ENCODE measurements at regions not wholly inside any gene's neighbourhood (a gene's known extent, or its start where the extent isn't known, plus 50 kb on each side); places are given as distances from the start of the nearest gene placed in this dataset.
"Not testable (repeated sequence)": the region's sequence is repeated elsewhere in the genome, so short reads cannot be mapped to it uniquely, and the experiment has no call there.

DNA sequence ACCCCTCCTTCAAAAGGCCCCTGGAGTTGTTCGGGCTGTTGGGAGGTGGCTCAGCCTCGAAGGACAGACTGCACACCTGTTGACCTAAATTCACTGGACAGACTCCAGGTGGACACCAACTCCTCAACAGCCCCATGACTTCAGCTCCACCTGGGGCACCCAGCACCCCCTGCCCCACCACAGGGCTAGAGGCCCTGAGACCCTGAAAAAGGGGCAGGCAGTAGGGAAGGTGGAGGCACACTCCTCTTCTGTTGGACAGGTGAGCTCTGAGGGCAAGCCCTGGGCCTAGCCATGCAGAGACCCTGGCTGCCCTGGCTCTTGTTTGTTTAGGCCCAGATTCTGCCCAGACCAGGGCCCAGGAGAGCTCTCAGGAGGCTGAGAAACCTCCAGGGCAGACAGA, 409.7 kb upstream of the CAMK1G start:
- not testable (repeated sequence) for DNase-seq (ENCODE audit: low spot score)

- DNase-seq (ENCODE audit: low spot score) = no peak
Measured at GRCh38 chr1:209176866-209177430, 406.6 kb upstream of the CAMK1G start.

DNA sequence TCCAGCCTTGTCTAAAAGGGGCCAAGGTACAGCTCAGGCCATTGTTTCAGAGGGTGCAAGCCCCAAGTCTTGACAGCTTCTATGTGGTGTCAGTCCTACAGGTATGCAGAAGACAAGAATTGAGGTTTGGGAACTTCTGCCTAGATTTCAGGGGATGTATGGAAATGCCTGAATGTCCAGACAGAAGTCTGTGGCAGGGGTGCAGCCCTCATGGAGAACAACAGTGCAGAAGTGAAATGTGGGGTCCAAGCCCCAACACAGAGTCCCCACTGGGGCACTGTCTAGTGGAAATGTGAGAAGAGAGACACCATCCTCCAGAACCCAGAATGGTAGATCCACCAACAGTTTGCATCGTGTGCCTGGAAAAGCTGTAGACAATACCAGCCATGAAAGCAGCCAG, 400.3 kb upstream of the CAMK1G start:
- no peak for DNase-seq (ENCODE audit: low spot score)

DNA sequence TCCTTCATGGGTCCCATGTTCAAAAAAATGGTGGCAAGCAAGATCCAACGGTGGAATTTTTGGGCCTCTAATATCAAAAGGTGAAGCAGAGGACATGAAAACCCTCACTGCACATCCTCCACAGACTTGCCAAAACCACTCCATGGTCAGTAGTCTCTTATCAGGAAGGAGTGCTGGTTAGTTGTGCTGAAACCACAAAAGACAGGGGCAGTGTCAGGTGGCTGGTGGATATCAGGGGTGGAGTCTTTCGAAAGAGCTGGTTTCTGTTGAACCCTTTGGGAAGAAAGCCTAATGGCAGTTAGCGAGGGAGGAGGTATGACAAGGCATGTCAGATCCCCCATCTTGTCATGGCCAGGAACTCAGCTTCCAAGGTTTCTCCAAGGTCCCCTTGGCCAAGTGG, 395.9 kb upstream of the CAMK1G start:
- no peak for DNase-seq (ENCODE audit: low spot score)

GRCh38 chr1:209190591-209191261, 392.8 kb upstream of the CAMK1G start:
- DNase-seq (ENCODE audit: low spot score) = peak; percentile 36

DNA sequence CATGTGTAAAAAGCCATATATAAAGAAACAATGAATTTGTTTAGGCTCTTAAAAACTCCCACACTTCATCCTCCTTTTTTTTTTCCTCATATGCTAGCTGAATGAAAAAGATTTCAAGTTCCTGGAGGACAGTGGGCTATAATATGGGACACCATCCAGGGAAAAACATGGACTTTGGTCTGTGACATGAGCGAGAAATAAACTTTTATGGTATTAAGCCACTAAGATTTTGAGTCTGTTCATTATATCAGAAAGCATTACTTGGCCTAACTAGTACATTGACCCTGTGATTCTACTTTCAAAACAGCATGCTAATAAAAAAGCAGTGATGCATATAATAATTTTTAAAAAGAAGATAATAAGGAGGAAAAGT, 392.3 kb upstream of the CAMK1G start:
- DNase-seq (ENCODE audit: low spot score) = no peak

DNA sequence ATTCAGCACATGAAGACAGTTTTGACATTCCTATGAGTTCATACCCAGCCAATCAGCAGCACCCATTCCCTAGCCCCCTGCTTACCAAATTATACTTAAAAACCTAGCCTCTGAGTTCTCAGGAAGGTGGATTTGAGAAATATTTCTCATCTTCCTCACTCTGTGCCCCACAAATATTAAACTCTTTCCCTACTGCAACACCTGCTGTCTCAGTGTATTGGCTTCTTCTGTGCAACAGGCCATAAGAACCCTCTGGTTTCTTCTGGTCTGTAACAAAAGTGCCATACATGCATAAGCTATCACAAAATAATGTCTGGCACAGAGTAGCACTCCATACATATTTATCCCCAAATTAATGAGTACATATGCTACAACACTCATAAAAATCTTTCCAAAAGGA, 387.4 kb upstream of the CAMK1G start:
- DNase-seq (ENCODE audit: low spot score) = no peak

- DNase-seq (ENCODE audit: low spot score) = no peak
Measured at GRCh38 chr1:209198961-209199750, 384.4 kb upstream of the CAMK1G start.

DNA sequence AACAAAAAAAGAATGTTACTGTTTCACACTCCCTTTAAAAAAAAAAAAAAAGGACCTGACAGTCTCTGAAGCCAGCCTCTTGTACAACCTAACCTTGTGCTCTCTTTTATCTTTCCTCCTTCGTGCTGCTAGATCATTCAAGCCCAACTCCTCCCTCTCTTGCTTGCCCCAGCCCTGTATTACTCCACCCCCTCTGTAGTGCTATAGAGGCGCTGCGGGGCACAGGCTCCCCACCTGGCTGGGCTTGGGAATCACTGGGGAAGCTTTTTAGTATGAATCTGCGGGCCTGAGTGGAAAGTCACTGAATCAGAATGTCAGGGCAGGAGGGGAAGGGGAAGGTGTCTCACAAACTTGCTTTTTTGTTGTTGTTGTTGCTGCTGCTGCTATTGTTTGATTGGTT, 383.7 kb upstream of the CAMK1G start:
- no peak for DNase-seq (ENCODE audit: low spot score)

DNA sequence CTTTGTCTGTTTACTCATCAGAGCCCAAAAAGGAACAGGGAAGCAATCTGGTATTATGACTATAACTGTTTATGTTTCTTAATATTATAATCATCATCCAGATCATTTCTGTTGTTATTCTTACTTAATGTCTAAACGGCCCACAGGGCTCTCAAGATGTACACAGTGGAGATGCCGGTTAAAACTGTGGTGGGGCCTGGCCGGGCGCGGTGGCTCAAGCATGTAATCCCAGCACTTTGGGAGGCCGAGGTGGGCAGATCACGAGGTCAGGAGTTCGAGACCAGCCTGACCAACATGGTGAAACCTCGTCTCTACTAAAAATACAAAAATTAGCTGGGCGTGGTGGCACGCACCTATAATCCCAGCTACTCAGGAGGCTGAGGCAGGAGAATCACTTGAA, 381.2 kb upstream of the CAMK1G start:
- not testable (repeated sequence) for DNase-seq (ENCODE audit: low spot score)

GRCh38 chr1:209202830-209203532, 380.5 kb upstream of the CAMK1G start:
- DNase-seq (ENCODE audit: low spot score) = peak; percentile 30

GRCh38 chr1:209203533-209203895, 380.0 kb upstream of the CAMK1G start:
- no peak for DNase-seq (ENCODE audit: low spot score)

DNA sequence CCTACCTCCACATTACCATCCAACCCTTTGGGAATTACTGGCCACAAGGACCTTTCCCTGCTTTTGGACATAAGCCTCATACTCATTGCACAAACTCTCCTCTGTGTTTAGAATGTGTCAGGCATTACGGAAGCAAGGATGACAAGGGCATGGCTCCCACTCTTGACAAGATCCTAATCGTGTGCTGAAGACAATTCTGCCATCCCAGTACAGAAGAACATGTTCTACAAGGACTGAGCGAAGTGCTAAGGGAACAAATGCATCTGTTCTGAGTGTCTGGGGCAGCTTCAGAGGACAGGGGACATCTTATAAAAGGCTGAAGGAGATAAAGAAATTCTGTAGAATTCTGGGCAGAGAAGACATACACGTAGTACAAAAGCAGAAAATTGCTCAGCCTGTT, 378.5 kb upstream of the CAMK1G start:
- no peak for DNase-seq (ENCODE audit: low spot score)

GRCh38 chr1:209207126-209207700, 376.3 kb upstream of the CAMK1G start:
- DNase-seq (ENCODE audit: low spot score) = no peak

DNA sequence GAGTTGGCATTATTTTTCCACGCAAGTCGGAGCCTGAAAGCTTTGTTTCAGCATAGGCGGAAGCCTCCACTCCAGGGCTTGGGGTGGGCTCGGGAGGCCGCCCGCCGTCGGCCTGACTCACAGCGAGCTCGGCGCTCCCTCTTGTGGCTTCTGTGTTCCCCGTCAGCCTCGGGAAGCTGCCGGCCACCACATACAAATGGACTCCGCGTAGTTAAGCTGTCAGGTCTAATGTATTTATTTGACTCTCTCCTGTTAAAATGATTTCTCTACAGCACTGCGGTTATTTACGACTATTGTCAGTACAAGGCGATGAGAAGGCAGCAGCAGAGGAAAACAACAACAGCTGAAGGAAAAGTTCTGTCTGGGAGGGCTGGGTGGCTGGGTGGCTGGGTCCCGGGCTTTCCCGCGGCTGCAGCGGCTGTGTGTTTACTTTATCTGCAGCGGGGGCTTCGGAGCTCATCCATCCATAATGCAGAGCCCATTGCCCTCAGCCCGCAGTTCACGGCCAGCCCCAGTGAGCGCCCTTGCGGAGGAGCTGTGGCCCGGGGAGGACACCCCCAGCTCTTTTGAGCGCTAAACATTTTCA, 375.7 kb upstream of the CAMK1G start:
- DNase-seq (ENCODE audit: low spot score) = peak; percentile 61

- no peak for DNase-seq (ENCODE audit: low spot score)
Measured at GRCh38 chr1:209208648-209209047, 374.9 kb upstream of the CAMK1G start.

- DNase-seq (ENCODE audit: low spot score) = no peak
Measured at GRCh38 chr1:209213989-209214388, 369.5 kb upstream of the CAMK1G start.

DNA sequence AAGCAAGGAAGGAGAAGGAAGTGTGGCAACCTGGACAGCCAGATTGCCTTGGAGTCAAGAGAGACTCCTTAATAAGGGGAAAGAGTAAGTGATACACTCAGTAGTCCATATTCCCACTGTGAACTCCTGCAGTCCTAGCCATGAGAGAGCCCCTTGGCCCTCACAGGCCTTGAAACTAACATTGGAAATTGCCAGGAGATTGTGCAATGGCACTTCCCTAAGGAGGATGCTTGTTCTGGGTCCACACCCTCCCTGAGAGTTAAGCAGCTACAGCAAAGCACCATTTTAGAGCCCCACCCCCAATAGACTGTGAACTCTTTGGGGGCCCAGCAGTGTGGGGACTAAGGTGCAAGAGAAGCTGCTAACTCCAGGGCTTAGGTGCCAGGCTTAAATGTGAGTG, 367.7 kb upstream of the CAMK1G start:
- no peak for DNase-seq (ENCODE audit: low spot score)

GRCh38 chr1:209218113-209218512, 365.4 kb upstream of the CAMK1G start:
- DNase-seq (ENCODE audit: low spot score) = no peak

- DNase-seq (ENCODE audit: low spot score) = no peak
Measured at GRCh38 chr1:209218981-209219380, 364.5 kb upstream of the CAMK1G start.

DNA sequence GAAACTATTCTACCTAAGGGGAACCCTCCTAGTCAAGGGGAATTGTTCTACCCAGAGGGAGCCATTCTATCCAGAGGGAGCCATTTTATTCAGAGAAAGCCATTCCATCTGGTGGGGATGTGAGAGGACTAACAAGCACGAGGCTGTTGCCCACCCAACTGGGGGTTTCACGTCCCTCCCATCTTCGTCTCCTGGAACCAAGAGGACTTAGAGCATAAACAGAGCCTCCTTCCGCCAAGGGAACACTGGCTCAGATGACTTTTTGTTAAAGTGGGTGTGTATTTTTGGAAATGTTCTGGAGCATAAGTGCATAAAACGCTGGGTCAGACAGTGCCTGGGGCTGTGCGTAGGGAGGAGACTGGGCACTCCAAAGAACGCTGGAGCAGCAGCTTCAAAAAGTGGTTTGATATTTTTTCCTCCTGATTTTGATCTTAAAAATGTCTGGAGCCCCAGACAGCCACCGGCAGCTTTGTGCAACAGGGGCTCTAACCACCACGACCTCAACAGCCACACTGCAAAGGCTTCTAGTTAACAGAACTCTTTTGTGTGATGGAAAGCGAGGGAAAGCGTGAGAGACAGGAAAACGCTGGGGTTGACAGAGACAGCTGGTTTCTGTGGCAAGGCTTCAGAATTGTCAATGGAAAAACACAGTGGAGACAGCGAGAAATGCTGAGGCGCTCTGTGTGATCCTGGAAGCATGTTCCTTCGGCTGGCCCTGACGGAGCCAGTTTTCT, 363.6 kb upstream of the CAMK1G start:
- no peak for DNase-seq (ENCODE audit: low spot score)

Measured in HuH-7 (cell line).